Tibial artery (tissue), 4 donors: ENCODE measurements at regions not wholly inside any gene's neighbourhood (a gene's known extent, or its start where the extent isn't known, plus 50 kb on each side); places are given as distances from the start of the nearest gene placed in this dataset.

Experiments
- DNase-seq, 2 donors: peaks; one replicate each; pipeline ENCODE4 v3.0.0-alpha.2; 2019
- H3K27ac ChIP-seq, 2 donors: fragments of 200-600 bp; sonication (generic) in 1 of 2; 1 replicate in 1 of 2; 2 replicates in 1 of 2; pipeline ENCODE4 v1.5.1; 2018 to 2019; ENCODE audit warnings: mild to moderate bottlenecking in 1 of 2
- H3K27me3 ChIP-seq, 2 donors: fragments of 200-600 bp; sonication (generic) in 1 of 2; one replicate each; pipeline versions ENCODE4 v1.5.1 to v1.6.0; 2016 to 2019
- H3K36me3 ChIP-seq, 3 donors: fragments of 200-600 bp; sonication (generic) in 2 of 3; one replicate each; pipeline ENCODE4 v1.5.1; 2016 to 2019; ENCODE audit warnings: mild to moderate bottlenecking in 2 of 3
- H3K4me1 ChIP-seq, 4 donors: fragments of 200-600 bp; sonication (generic) in 2 of 4; 1 replicate in 3 of 4; 2 replicates in 1 of 4; pipeline ENCODE4 v1.5.1; 2016 to 2019
- H3K4me3 ChIP-seq, 2 donors: fragments of 200-600 bp; sonication (generic) in 1 of 2; 1 replicate in 1 of 2; 2 replicates in 1 of 2; pipeline ENCODE4 v1.5.1; 2018 to 2019; ENCODE audit warnings: mild to moderate bottlenecking in 2 of 2
- H3K9me3 ChIP-seq, 3 donors: fragments of 200-600 bp; sonication (generic) in 1 of 3; one replicate each; pipeline ENCODE4 v1.5.1; 2016 to 2019
- intact Hi-C: fragments of 100-400 bp; cut with DNase I; formaldehyde crosslinking; loops from one replicate; pipeline ENCODE4 v1.15.0; 2023; ENCODE audit warnings: low total_unique reads
- TF ChIP-seq, protein P1 (sequence below), 2 experiments: fragments of 200-600 bp in 1 of 2; fragments of 450-650 bp in 1 of 2; IDR thresholded peaks; one replicate each; pipeline ENCODE4 v1.5.1; 2017 to 2019; ENCODE audit warnings: antibody characterized with exemption in 2 of 2, mild to moderate bottlenecking in 1 of 2, moderate library complexity in 1 of 2

DNA sequence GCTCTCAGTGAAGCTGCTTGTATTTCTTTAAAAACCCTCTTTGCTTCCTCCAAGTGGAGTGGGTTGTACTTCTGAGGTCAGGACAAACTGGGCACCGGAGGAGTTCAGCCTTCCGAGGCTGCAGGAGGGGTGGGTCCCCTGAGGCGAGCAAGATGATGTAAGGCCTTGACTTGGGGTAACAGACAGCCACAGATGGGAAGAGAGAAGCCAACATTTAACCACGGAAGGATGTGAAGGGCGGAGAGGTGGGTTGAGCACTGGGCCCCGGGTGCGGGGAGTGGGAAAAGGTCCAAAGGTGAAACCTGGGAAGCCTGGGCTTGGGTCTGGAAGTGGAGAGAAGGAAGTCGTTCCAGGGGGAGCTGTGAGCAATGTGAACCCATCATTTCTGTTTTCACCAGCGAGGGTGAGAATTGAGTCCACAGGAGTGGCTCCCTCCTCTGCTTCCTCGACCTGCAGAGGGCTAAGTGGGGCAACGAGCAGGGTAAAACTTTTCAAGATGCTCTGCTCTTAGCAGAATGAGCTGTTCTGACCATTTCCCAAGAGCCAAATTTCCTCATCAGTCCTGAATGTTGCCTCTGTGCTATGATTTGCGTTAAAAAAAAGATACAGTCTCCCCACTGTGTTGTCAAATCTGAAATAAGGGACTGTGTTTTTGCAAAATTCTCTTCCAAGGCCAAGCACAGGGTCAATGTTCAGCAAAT, 137.7 kb upstream of the CRHR1 start:
- peak in 1 of 2 donors; percentile 24 for DNase-seq
- Histone ChIP-seq H3K9me3 (no peaks in the 10 kb centered on the region), H3K27me3 (peaks cover 0 to 63% of the 10 kb centered on the region in 2 donors), H3K27ac (no peak overlapping the region), H3K4me1 (no peaks in the 10 kb centered on the region), H3K36me3 (no peaks in the 10 kb centered on the region), H3K4me3 (no peak overlapping the region)
- TF ChIP-seq, protein P1, sequence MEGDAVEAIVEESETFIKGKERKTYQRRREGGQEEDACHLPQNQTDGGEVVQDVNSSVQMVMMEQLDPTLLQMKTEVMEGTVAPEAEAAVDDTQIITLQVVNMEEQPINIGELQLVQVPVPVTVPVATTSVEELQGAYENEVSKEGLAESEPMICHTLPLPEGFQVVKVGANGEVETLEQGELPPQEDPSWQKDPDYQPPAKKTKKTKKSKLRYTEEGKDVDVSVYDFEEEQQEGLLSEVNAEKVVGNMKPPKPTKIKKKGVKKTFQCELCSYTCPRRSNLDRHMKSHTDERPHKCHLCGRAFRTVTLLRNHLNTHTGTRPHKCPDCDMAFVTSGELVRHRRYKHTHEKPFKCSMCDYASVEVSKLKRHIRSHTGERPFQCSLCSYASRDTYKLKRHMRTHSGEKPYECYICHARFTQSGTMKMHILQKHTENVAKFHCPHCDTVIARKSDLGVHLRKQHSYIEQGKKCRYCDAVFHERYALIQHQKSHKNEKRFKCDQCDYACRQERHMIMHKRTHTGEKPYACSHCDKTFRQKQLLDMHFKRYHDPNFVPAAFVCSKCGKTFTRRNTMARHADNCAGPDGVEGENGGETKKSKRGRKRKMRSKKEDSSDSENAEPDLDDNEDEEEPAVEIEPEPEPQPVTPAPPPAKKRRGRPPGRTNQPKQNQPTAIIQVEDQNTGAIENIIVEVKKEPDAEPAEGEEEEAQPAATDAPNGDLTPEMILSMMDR (IDR thresholded peaks at IDR 0.05) = no peak
- intact Hi-C loops = no loop called here

DNA sequence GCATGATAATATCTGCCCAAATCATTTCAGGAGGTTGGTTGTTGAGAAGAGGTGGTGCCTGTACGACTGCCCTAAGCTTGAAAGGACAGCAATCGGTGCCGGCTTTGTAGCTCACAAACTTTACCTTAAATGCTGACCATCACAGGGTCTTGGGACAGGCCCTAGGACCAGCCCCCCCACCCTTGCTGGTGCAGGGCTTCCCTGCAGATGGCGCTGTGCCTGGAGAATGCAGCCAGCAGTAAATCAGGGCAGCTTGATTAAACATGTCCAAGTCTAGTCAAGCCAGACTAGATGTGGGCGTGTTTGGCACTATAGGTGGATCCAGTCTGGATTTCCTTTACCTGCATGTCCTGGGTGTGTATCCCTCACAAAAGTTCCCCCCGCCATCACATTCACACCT, 135.5 kb upstream of the CRHR1 start:
- peaks cover 0 to 60% of the 10 kb centered on the region in 2 donors for H3K27me3 ChIP-seq
- no peaks in the 10 kb centered on the region for H3K4me1 ChIP-seq
- no peak overlapping the region for H3K4me3 ChIP-seq
- H3K9me3 ChIP-seq = no peaks in the 10 kb centered on the region
- H3K36me3 ChIP-seq = no peaks in the 10 kb centered on the region
- no peak for DNase-seq
- no peak overlapping the region for H3K27ac ChIP-seq
- intact Hi-C loops = no loop called here
- TF ChIP-seq, protein P1 (IDR thresholded peaks at IDR 0.05) = no peak

DNA sequence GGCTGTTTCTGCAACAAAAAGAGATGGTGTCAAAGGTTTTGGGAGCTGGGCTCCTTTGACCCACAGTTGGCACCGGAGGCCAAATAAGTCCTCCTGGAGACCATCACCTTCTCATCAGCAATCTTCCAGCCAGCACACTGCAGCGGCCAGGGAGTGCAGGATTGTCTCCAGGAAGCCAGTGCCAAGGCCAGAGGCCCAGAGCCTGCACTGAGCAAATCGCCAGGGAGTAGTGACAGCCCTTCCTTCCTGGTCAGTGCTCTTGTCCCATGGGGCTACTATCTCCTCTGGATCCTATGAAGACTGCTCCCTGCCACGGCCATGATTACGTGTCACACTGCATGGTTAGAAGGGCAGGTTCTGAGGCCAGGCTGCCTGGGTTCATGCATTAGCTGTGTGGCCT, 134.3 kb upstream of the CRHR1 start:
- no peak overlapping the region for H3K27ac ChIP-seq
- no peak overlapping the region for H3K4me3 ChIP-seq
- no peaks in the 10 kb centered on the region for H3K36me3 ChIP-seq
- intact Hi-C loops = no loop called here
- no peaks in the 10 kb centered on the region for H3K4me1 ChIP-seq
- DNase-seq = peak in 1 of 2 donors; percentile 28
- H3K27me3 ChIP-seq = peaks cover 0 to 64% of the 10 kb centered on the region in 2 donors
- TF ChIP-seq, protein P1 (IDR thresholded peaks at IDR 0.05) = no peak
- H3K9me3 ChIP-seq = no peaks in the 10 kb centered on the region

DNA sequence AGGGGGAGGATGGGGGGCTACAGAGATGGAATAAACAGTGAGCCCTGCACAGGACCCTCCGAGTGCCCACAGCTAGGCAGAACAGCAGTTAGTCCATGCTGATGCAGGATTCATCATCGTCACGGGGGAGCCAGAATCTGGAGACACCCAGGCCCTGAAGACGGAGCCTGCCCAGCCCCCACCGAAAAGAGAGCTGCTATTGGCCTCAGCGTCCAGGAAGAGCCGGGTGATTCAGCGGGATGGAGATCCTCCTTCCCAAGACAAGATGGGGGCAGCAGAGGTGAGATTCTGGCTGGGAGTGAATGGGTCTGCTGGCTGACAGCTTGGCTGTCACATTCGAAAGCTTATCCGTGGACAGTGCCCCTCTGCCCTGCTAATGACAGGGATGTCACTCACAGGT, 133.6 kb upstream of the CRHR1 start:
- intact Hi-C loops = no loop called here
- TF ChIP-seq, protein P1 (IDR thresholded peaks at IDR 0.05) = no peak

DNA sequence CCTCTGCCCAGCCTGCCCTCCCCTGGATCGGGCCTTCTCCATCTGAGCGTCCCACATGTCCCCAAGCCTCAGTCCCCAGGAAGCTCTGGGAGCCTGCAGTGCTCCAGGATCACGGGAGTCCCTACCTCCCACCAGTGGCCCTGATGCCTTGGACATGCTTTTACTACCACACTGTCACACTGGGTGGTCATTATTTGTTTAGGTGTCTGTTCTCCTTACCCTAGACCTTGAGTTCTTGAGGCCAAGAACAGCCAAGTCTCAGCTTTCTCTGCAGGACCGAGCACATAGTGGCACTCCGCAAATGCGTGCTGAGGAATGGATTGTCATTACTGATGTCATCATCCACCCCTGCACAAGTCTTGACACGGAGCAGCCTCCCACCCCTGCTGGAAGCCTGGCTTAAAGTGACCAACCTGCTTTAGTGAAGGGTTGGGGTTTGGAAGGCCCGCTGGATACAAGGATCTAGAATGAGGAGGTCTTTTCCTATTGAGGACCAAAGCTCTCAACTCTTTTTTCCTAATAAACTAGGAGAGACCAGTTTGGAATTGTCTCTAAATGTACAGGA, 132.9 kb upstream of the CRHR1 start:
- H3K36me3 ChIP-seq = no peaks in the 10 kb centered on the region
- no peaks in the 10 kb centered on the region for H3K9me3 ChIP-seq
- TF ChIP-seq, protein P1 (IDR thresholded peaks at IDR 0.05) = no peak
- DNase-seq = peak in 1 of 2 donors; percentile 33
- H3K4me1 ChIP-seq = no peaks in the 10 kb centered on the region
- peaks cover 0 to 67% of the 10 kb centered on the region in 2 donors for H3K27me3 ChIP-seq
- no peak overlapping the region for H3K4me3 ChIP-seq
- intact Hi-C loops = no loop called here
- H3K27ac ChIP-seq = no peak overlapping the region

More for the DNA sequence above, 133.6 kb upstream of the CRHR1 start:
- Histone ChIP-seq H3K4me1 (no peaks in the 10 kb centered on the region), H3K9me3 (no peaks in the 10 kb centered on the region), H3K36me3 (no peaks in the 10 kb centered on the region), H3K27me3 (peaks cover 0 to 65% of the 10 kb centered on the region in 2 donors), H3K27ac (no peak overlapping the region), H3K4me3 (no peak overlapping the region)
- peak in 1 of 2 donors; percentile 47 for DNase-seq
